Stimulated activated CD4-positive, alpha-beta T cell treated with anti-CD3 and anti-CD28 coated beads, Interleukin-4, amount 100 ng/mL, for 4 hours (primary cell): ENCODE measurements at regions not wholly inside any gene's neighbourhood (a gene's known extent, or its start where the extent isn't known, plus 50 kb on each side); places are given as distances from the start of the nearest gene placed in this dataset.
A peak's percentile ranks its signal among the peaks of the same experiment; 100 is the strongest.

ENCODE experiments used
- DNase-seq, 2 experiments: peaks; one replicate each; pipeline ENCODE4 v3.0.0-alpha.2; 2020

GRCh38 chr20:21820688-21821087 lies 115.2 kb downstream of the PAX1 start:
- DNase-seq = no peak

DNA sequence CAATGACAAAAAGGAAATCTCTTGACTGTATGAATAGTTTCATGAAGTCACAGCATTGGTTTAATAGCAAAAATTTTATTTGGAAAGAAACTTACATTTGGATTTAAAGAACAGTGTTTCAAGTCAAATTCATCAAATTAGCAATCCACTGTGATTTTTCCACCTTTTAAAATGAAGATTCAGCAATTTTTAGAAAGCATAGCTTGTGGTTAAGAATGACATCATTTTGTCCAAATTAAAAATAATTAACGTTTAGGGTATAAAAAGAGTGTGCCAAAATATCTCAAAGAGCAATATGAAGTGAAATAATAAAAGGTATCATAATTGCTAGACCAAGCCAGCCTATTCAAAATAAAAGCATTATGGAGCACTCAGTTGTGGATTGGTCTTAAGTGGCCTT lies 114.6 kb downstream of the PAX1 start:
- DNase-seq = no peak

DNA sequence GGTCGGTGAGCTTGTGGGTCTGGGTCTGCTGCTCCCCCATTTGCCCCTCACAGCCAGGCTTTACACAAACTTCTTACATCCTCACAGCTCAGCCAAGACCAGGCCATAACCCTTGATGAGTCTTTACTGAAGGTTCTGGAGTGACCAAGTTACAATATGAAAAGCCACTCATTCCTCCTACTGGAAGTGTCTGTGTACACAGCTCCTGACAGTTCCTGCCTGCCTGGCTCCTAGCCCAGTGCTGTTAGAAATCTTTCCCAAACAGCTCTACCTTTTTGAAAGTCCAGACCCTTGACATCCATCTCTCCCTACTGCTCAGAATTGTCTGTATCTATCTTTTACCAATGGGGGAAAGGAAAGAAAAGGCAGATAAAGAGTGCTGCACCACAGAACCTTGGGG lies 106.9 kb downstream of the PAX1 start:
- no peak for DNase-seq

GRCh38 chr20:21809961-21810523 lies 104.6 kb downstream of the PAX1 start:
- DNase-seq = no peak

- peak in 1 of 2 experiments; percentile 36 for DNase-seq
These were observed 103.6 kb downstream of the PAX1 start for GRCh38 chr20:21808863-21809664.

- DNase-seq = no peak
These were observed 102.7 kb downstream of the PAX1 start for GRCh38 chr20:21808139-21808538.

GRCh38 chr20:21804802-21805201 lies 99.3 kb downstream of the PAX1 start:
- no peak for DNase-seq

DNA sequence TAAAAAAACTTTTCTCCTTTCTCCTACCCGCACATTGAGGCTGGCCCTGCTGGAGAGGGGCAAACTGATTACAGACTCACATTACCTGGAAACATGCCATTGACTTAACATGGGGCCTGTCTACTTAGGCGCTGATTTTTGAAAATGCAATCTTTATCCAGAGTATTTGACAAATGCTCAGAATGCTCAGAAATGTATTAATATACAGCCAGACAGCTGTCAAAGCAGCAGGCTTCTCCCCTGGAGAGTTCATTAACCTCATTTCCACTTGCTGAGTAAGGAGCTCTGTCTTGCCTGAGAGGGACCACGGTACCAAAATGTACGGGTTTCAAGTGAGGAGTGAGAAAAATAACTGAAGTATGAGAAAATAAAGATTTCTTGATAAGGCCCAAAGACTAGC lies 95.7 kb downstream of the PAX1 start:
- no peak for DNase-seq

DNA sequence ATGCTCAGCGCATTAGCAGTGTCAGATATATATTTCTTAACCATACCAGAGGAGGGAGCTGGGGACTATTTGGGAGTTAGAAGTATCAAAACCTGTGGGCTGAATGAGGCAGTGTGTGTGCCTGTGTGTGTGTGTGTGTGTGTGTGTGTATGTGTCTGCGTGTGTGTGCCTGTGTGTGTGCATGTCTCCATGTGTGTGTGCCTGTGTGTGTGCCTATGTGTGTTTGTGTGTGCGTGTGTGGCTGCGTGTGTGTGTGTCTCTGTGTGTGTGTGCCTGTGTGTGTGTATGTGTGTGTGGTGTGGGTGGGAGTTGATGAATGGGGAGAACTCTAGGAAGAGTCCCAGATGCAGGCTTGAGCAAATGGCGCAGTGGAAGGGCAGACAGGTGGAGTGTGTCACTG lies 92.9 kb downstream of the PAX1 start:
- DNase-seq = no peak

GRCh38 chr20:21796059-21796458 lies 90.6 kb downstream of the PAX1 start:
- DNase-seq = no peak

GRCh38 chr20:21788082-21788481 lies 82.6 kb downstream of the PAX1 start:
- no peak for DNase-seq

GRCh38 chr20:21781446-21782075 lies 76.1 kb downstream of the PAX1 start:
- DNase-seq = no peak

DNA sequence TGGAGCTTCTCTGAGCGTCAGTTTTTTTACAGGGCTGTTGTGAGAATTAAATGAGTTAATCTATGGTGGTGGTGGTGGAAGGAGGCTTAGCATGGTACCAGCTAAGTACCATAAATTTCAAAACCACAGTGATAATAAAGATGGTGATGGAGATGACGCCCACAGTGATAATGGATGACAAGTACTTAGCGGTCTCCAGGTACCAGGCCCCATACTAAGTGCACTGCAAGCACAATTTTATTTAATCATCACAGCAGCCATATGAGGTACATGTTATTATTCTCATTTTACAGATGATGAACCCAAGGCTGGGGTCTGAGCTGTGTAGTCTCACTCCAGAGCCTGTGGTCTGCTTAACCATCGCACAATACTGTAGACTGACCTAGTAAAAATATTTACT lies 75.1 kb downstream of the PAX1 start:
- no peak for DNase-seq
